ENCODE measurements at regions not wholly inside any gene's neighbourhood (a gene's known extent, or its start where the extent isn't known, plus 50 kb on each side); places are given as distances from the start of the nearest gene placed in this dataset.
"Not testable (repeated sequence)": the region's sequence is repeated elsewhere in the genome, so short reads cannot be mapped to it uniquely, and the experiment has no call there.

DNA sequence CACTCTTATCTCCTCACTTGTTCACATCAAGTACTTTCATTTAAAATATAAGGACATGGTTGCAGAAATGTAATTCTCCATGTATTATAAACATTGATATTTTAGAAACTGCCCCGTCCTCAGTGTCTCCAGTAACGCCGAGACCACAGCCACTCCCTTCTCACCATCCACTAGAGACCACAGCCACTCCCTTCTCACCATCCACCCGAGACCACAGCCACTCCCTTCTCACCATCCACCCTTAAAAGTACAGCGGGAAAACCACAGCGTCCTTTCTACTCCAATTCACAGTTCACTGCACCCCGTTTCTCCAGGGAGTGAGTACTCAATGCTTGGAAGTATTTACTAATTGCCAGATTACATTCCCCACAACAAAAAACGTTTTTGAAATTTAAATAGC lies 1452.2 kb upstream of the ACVR2A start:
- no peak for DNase-seq (ENCODE audit: extremely low spot score)
- CTCF ChIA-PET = no interaction called here
- no peak for TF ChIP-seq CTCF (IDR thresholded peaks at IDR 0.05; ENCODE audit: control extremely low read depth, extremely low read depth, low read depth, missing control alignments)
- POLR2A ChIA-PET = no interaction called here

GRCh38 chr2:146392186-146392585 lies 1452.6 kb upstream of the ACVR2A start:
- ChIA-PET POLR2A (no interaction called here), CTCF (no interaction called here)
- no peak for DNase-seq (ENCODE audit: extremely low spot score)
- no peak for TF ChIP-seq CTCF (IDR thresholded peaks at IDR 0.05; ENCODE audit: control extremely low read depth, extremely low read depth, low read depth, missing control alignments)

- POLR2A ChIA-PET = no interaction called here
- no peak for TF ChIP-seq CTCF (IDR thresholded peaks at IDR 0.05; ENCODE audit: control extremely low read depth, extremely low read depth, low read depth, missing control alignments)
Measured at GRCh38 chr2:146388757-146389156, 1456.1 kb upstream of the ACVR2A start.

DNA sequence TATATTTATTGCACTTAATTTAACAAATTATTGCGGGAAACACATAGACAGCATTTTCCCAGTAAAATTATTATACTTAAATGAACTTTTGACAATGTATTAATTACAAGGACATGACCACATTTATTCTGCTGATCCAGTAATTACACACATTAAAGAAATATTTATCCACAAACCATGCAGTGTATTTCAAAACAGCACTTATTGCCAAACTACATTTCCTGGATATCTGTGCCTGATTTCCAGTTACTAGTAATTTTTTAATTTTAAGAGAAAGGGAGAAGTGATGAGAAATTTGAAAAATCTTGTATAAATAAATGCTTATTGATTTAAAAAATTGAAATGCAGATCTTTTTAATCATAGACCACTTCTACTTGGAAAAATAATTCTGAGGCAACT lies 1458.7 kb upstream of the ACVR2A start:
- no peak for TF ChIP-seq CTCF (IDR thresholded peaks at IDR 0.05; ENCODE audit: control extremely low read depth, extremely low read depth, low read depth, missing control alignments)
- DNase-seq (ENCODE audit: extremely low spot score) = no peak
- POLR2A ChIA-PET = no interaction called here
- CTCF ChIA-PET = no interaction called here

More at GRCh38 chr2:146388757-146389156, 1456.1 kb upstream of the ACVR2A start:
- CTCF ChIA-PET = no interaction called here
- no peak for DNase-seq (ENCODE audit: extremely low spot score)

DNA sequence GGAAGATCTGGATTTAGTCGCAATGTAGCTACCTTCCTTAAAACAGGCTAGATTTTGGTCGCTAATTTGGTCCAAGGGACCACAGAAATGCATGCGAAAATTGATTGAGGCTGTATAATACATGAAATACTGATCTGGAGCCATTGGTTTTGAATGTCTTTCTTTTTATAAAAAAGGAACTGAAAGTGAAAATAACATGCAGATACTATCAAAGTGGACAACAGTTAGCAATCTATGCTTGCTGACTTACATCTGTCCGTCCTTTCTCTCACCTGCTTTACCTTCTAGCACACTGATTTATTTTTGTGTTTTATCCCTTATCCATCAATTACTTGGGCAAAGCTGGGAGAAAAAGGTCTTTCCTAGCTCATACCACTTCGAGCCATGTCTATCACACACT lies 1459.8 kb upstream of the ACVR2A start:
- no peak for TF ChIP-seq CTCF (IDR thresholded peaks at IDR 0.05; ENCODE audit: control extremely low read depth, extremely low read depth, low read depth, missing control alignments)
- POLR2A ChIA-PET = no interaction called here
- no peak for DNase-seq (ENCODE audit: extremely low spot score)
- CTCF ChIA-PET = no interaction called here

- CTCF ChIA-PET = no interaction called here
- no peak for DNase-seq (ENCODE audit: extremely low spot score)
- no peak for TF ChIP-seq CTCF (IDR thresholded peaks at IDR 0.05; ENCODE audit: control extremely low read depth, extremely low read depth, low read depth, missing control alignments)
- POLR2A ChIA-PET = no interaction called here
Measured at GRCh38 chr2:146376511-146377064, 1468.2 kb upstream of the ACVR2A start.

GRCh38 chr2:146374505-146374904 lies 1470.3 kb upstream of the ACVR2A start:
- ChIA-PET CTCF (no interaction called here), POLR2A (no interaction called here)
- no peak for TF ChIP-seq CTCF (IDR thresholded peaks at IDR 0.05; ENCODE audit: control extremely low read depth, extremely low read depth, low read depth, missing control alignments)
- DNase-seq (ENCODE audit: extremely low spot score) = no peak

- POLR2A ChIA-PET; DNase-seq (ENCODE audit: extremely low spot score): not testable (repeated sequence)
- CTCF ChIA-PET = interaction anchor here (0.9 to 1.1 kb wide), 2 partner anchors 9 to 10 kb away, joined by 3 to 4 read pairs; no protein-coding TSS in a partner anchor
Measured at GRCh38 chr2:146371364-146371763, 1473.5 kb upstream of the ACVR2A start.
